Mesendoderm (in vitro differentiated cells): ENCODE measurements at regions not wholly inside any gene's neighbourhood (a gene's known extent, or its start where the extent isn't known, plus 50 kb on each side); places are given as distances from the start of the nearest gene placed in this dataset.

Experiments
- DNase-seq: peaks from one replicate; pipeline ENCODE4 v3.0.0; 2013
- H2AK5ac ChIP-seq: 2 replicates; pipeline ENCODE4 v1.6.1; 2013; ENCODE audit warnings: low read length, inconsistent platforms
- H2BK120ac ChIP-seq: 2 replicates; pipeline ENCODE4 v1.6.1; 2013; ENCODE audit warnings: low read depth, mild to moderate bottlenecking, low read length, moderate library complexity, mixed read lengths
- H2BK15ac ChIP-seq: replicated peaks from 2 replicates; pipeline ENCODE4 v1.6.1; 2013; ENCODE audit warnings: low read depth, mild to moderate bottlenecking, moderate library complexity
- H2BK5ac ChIP-seq: 2 replicates; pipeline ENCODE4 v1.6.1; 2013; ENCODE audit warnings: low read length, inconsistent platforms
- H3K18ac ChIP-seq: 2 replicates; pipeline ENCODE4 v1.6.1; 2013; ENCODE audit warnings: mild to moderate bottlenecking, low read length, mixed read lengths
- H3K23ac ChIP-seq: one replicate; pipeline ENCODE4 v1.6.1; 2013; ENCODE audit warnings: low read length
- H3K27ac ChIP-seq: 2 replicates; pipeline ENCODE4 v1.5.1; 2013; ENCODE audit warnings: low read depth, mild to moderate bottlenecking, inconsistent platforms, low read length, moderate library complexity
- H3K27me3 ChIP-seq: 2 replicates; pipeline ENCODE4 v1.6.1; 2013; ENCODE audit warnings: low read length, control low read depth, mild to moderate bottlenecking, inconsistent platforms; ENCODE audit not compliant: insufficient read depth, poor library complexity
- H3K36me3 ChIP-seq: 2 replicates; pipeline ENCODE4 v1.6.1; 2013; ENCODE audit warnings: low read length, inconsistent platforms; ENCODE audit not compliant: control insufficient read depth, insufficient read depth
- H3K4ac ChIP-seq: one replicate; pipeline ENCODE4 v1.6.1; 2013; ENCODE audit warnings: low read depth, mild to moderate bottlenecking, low read length, moderate library complexity
- H3K4me1 ChIP-seq: 2 replicates; pipeline ENCODE4 v1.6.1; 2013; ENCODE audit warnings: low read depth, low read length, inconsistent platforms; ENCODE audit not compliant: control insufficient read depth
- H3K4me2 ChIP-seq: 2 replicates; pipeline ENCODE4 v1.6.1; 2013; ENCODE audit warnings: low read length
- H3K4me3 ChIP-seq: 2 replicates; pipeline ENCODE4 v1.5.1; 2013; ENCODE audit warnings: mild to moderate bottlenecking, low read length
- H3K56ac ChIP-seq: one replicate; pipeline ENCODE4 v1.6.1; 2013; ENCODE audit warnings: low read length
- H3K79me1 ChIP-seq: 2 replicates; pipeline ENCODE4 v1.6.1; 2013; ENCODE audit warnings: low read length, inconsistent platforms
- H3K79me2 ChIP-seq: 2 replicates; pipeline ENCODE4 v1.6.1; 2013; ENCODE audit warnings: mild to moderate bottlenecking, low read length; ENCODE audit not compliant: control insufficient read depth, insufficient read depth
- H3K9ac ChIP-seq: 2 replicates; pipeline ENCODE4 v1.6.1; 2013; ENCODE audit warnings: low read length, inconsistent platforms
- H4K5ac ChIP-seq: one replicate; pipeline ENCODE4 v1.6.1; 2013; ENCODE audit warnings: low read length
- H4K8ac ChIP-seq: one replicate; pipeline ENCODE4 v1.6.1; 2013; ENCODE audit warnings: low read depth, mild to moderate bottlenecking, control low read depth, low read length, moderate library complexity
- WGBS: extraction: QIAGEN DNeasy Blood & Tissue Kit; methylation state at CpG from one replicate; pipeline ENCODE4 v1.1.7; 2013; ENCODE audit warnings: low lambda C conversion rate, missing lambda C conversion rate; ENCODE audit not compliant: insufficient coverage; ENCODE audit errors: extremely low coverage; 5-methylcytosine and 5-hydroxymethylcytosine counted together

- Histone ChIP-seq H3K23ac (no peak overlapping the region), H4K5ac (no peak overlapping the region), H2BK15ac (no peak overlapping the region), H3K27ac (no peak overlapping the region), H3K27me3 (no peaks in the 10 kb centered on the region), H3K4me1 (no peaks in the 10 kb centered on the region), H3K56ac (no peak overlapping the region), H2BK120ac (no peak overlapping the region), H2BK5ac (no peak overlapping the region), H3K4ac (no peak overlapping the region), H3K18ac (no peak overlapping the region), H2AK5ac (no peak overlapping the region), H4K8ac (no peak overlapping the region), H3K9ac (no peak overlapping the region), H3K4me3 (no peak overlapping the region), H3K36me3 (no peaks in the 10 kb centered on the region), H3K79me1 (no peaks in the 10 kb centered on the region), H3K79me2 (no peaks in the 10 kb centered on the region), H3K4me2 (no peak overlapping the region)
- no peak for DNase-seq
- WGBS: no CpG with 5 or more reads among the region's 5 CpGs
Observed at GRCh38 chr3:80445641-80446040, 677.8 kb upstream of the ROBO1 start.

GRCh38 chr3:80445053-80445452, 677.3 kb upstream of the ROBO1 start:
- no peak overlapping the region for H2BK120ac ChIP-seq
- H3K4ac ChIP-seq: no peak overlapping the region
- no peaks in the 10 kb centered on the region for H3K36me3 ChIP-seq
- no peak overlapping the region for H3K9ac ChIP-seq
- H3K79me1 ChIP-seq: no peaks in the 10 kb centered on the region
- H3K27me3 ChIP-seq: no peaks in the 10 kb centered on the region
- DNase-seq: no peak
- H2AK5ac ChIP-seq: no peak overlapping the region
- no peak overlapping the region for H4K8ac ChIP-seq
- no peak overlapping the region for H3K18ac ChIP-seq
- H2BK15ac ChIP-seq: no peak overlapping the region
- H2BK5ac ChIP-seq: no peak overlapping the region
- H3K4me3 ChIP-seq: no peak overlapping the region
- no peak overlapping the region for H4K5ac ChIP-seq
- no peak overlapping the region for H3K23ac ChIP-seq
- H3K4me1 ChIP-seq: no peaks in the 10 kb centered on the region
- no CpG with 5 or more reads among the region's 1 CpG for WGBS
- no peaks in the 10 kb centered on the region for H3K79me2 ChIP-seq
- H3K27ac ChIP-seq: no peak overlapping the region
- no peak overlapping the region for H3K56ac ChIP-seq
- H3K4me2 ChIP-seq: no peak overlapping the region

- H3K27me3 ChIP-seq: no peaks in the 10 kb centered on the region
- H3K27ac ChIP-seq: no peak overlapping the region
- no peak overlapping the region for H3K4ac ChIP-seq
- no peak for DNase-seq
- H3K79me1 ChIP-seq: no peaks in the 10 kb centered on the region
- H2AK5ac ChIP-seq: no peak overlapping the region
- H3K23ac ChIP-seq: no peak overlapping the region
- H3K36me3 ChIP-seq: no peaks in the 10 kb centered on the region
- no peak overlapping the region for H3K9ac ChIP-seq
- no peak overlapping the region for H4K5ac ChIP-seq
- H2BK120ac ChIP-seq: no peak overlapping the region
- no CpG with 5 or more reads among the region's 4 CpGs for WGBS
- H3K4me2 ChIP-seq: no peak overlapping the region
- H2BK15ac ChIP-seq: no peak overlapping the region
- H2BK5ac ChIP-seq: no peak overlapping the region
- H4K8ac ChIP-seq: no peak overlapping the region
- H3K79me2 ChIP-seq: no peaks in the 10 kb centered on the region
- H3K4me3 ChIP-seq: no peak overlapping the region
- H3K4me1 ChIP-seq: no peaks in the 10 kb centered on the region
- no peak overlapping the region for H3K18ac ChIP-seq
- H3K56ac ChIP-seq: no peak overlapping the region
Observed at GRCh38 chr3:80439490-80439889, 671.7 kb upstream of the ROBO1 start.

GRCh38 chr3:80434366-80434765, 666.6 kb upstream of the ROBO1 start:
- no peak overlapping the region for H4K8ac ChIP-seq
- no peak overlapping the region for H2BK5ac ChIP-seq
- no peaks in the 10 kb centered on the region for H3K79me2 ChIP-seq
- H3K79me1 ChIP-seq: no peaks in the 10 kb centered on the region
- no peak overlapping the region for H3K18ac ChIP-seq
- no peak for DNase-seq
- H3K56ac ChIP-seq: no peak overlapping the region
- no peaks in the 10 kb centered on the region for H3K27me3 ChIP-seq
- no peaks in the 10 kb centered on the region for H3K4me1 ChIP-seq
- H3K27ac ChIP-seq: no peak overlapping the region
- no peaks in the 10 kb centered on the region for H3K36me3 ChIP-seq
- H3K4me3 ChIP-seq: no peak overlapping the region
- no peak overlapping the region for H2AK5ac ChIP-seq
- no peak overlapping the region for H2BK120ac ChIP-seq
- WGBS: no CpG with 5 or more reads among the region's 3 CpGs
- no peak overlapping the region for H3K23ac ChIP-seq
- H3K9ac ChIP-seq: no peak overlapping the region
- H3K4ac ChIP-seq: no peak overlapping the region
- H2BK15ac ChIP-seq: no peak overlapping the region
- H3K4me2 ChIP-seq: no peak overlapping the region
- no peak overlapping the region for H4K5ac ChIP-seq

GRCh38 chr3:80424951-80425350, 657.2 kb upstream of the ROBO1 start:
- DNase-seq: no peak
- WGBS: no CpG with 5 or more reads among the region's 2 CpGs

GRCh38 chr3:80408030-80408721, 640.4 kb upstream of the ROBO1 start:
- Histone ChIP-seq H3K23ac (no peak overlapping the region), H2BK15ac (no peak overlapping the region), H3K4me2 (no peak overlapping the region), H4K8ac (no peak overlapping the region), H3K9ac (no peak overlapping the region), H3K36me3 (no peaks in the 10 kb centered on the region), H3K4me1 (no peaks in the 10 kb centered on the region), H2BK5ac (no peak overlapping the region), H3K56ac (no peak overlapping the region), H4K5ac (no peak overlapping the region), H3K4ac (no peak overlapping the region), H2BK120ac (no peak overlapping the region), H3K18ac (no peak overlapping the region), H2AK5ac (no peak overlapping the region), H3K79me2 (no peaks in the 10 kb centered on the region), H3K4me3 (no peak overlapping the region), H3K27ac (no peak overlapping the region), H3K27me3 (no peaks in the 10 kb centered on the region), H3K79me1 (no peaks in the 10 kb centered on the region)
- WGBS: no CpG with 5 or more reads among the region's 7 CpGs
- DNase-seq: no peak

More at GRCh38 chr3:80424951-80425350, 657.2 kb upstream of the ROBO1 start:
- H3K9ac ChIP-seq: no peak overlapping the region
- H3K18ac ChIP-seq: no peak overlapping the region
- no peak overlapping the region for H3K4me3 ChIP-seq
- H2BK5ac ChIP-seq: no peak overlapping the region
- no peak overlapping the region for H3K4me2 ChIP-seq
- H3K27ac ChIP-seq: no peak overlapping the region
- H3K4ac ChIP-seq: no peak overlapping the region
- H3K4me1 ChIP-seq: no peaks in the 10 kb centered on the region
- no peak overlapping the region for H2AK5ac ChIP-seq
- no peak overlapping the region for H2BK120ac ChIP-seq
- no peaks in the 10 kb centered on the region for H3K27me3 ChIP-seq
- no peak overlapping the region for H2BK15ac ChIP-seq
- no peak overlapping the region for H4K8ac ChIP-seq
- H3K36me3 ChIP-seq: no peaks in the 10 kb centered on the region
- no peaks in the 10 kb centered on the region for H3K79me2 ChIP-seq
- no peak overlapping the region for H4K5ac ChIP-seq
- H3K79me1 ChIP-seq: no peaks in the 10 kb centered on the region
- no peak overlapping the region for H3K23ac ChIP-seq
- H3K56ac ChIP-seq: no peak overlapping the region
